SU-DHL-6 (cell line): ENCODE measurements at regions not wholly inside any gene's neighbourhood (a gene's known extent, or its start where the extent isn't known, plus 50 kb on each side); places are given as distances from the start of the nearest gene placed in this dataset.

Experiments
- H2AFZ ChIP-seq: fragments of 200-600 bp; sonication (generic); 2 replicates; pipeline ENCODE4 v1.6.1; 2014; ENCODE audit warnings: low read depth, mild to moderate bottlenecking, moderate library complexity, mixed read lengths, antibody characterized with exemption, low read length; ENCODE audit not compliant: severe bottlenecking
- H3F3A ChIP-seq: fragments of 200-600 bp; shearing (Covaris generic); 2 replicates; pipeline ENCODE4 v1.6.0; 2016; ENCODE audit warnings: antibody characterized with exemption, mild to moderate bottlenecking; ENCODE audit not compliant: insufficient read depth
- H3K27ac ChIP-seq: fragments of 200-600 bp; sonication (generic); 2 replicates; pipeline ENCODE4 v1.5.1; 2016; ENCODE audit warnings: low read depth, mild to moderate bottlenecking, low read length, moderate library complexity, mixed read lengths
- H3K27me3 ChIP-seq: fragments of 200-600 bp; sonication (generic), shearing (Covaris generic); 2 replicates; pipeline ENCODE4 v1.6.0; 2014; ENCODE audit warnings: mild to moderate bottlenecking, low read length
- H3K36me3 ChIP-seq: fragments of 200-600 bp; sonication (generic); 2 replicates; pipeline ENCODE4 v1.6.1; 2014; ENCODE audit warnings: mild to moderate bottlenecking, low read length, mixed read lengths
- H3K4me2 ChIP-seq: fragments of 300-600, 200-600 bp; shearing (Covaris generic), sonication (generic); 2 replicates; pipeline ENCODE4 v1.6.0; 2014; ENCODE audit warnings: low read length, low read depth, mild to moderate bottlenecking; ENCODE audit not compliant: poor library complexity, severe bottlenecking
- H3K4me3 ChIP-seq: fragments of 200-600 bp; sonication (generic); 2 replicates; pipeline ENCODE4 v1.5.1; 2014; ENCODE audit warnings: antibody characterized with exemption, low read length, mild to moderate bottlenecking, mixed read lengths; ENCODE audit not compliant: insufficient read depth, poor library complexity, severe bottlenecking
- H3K79me2 ChIP-seq: fragments of 200-600 bp; sonication (generic); 2 replicates; pipeline ENCODE4 v1.6.1; 2014; ENCODE audit warnings: mild to moderate bottlenecking, low read length, moderate library complexity; ENCODE audit not compliant: insufficient read depth
- H3K9ac ChIP-seq: fragments of 200-600 bp; sonication (generic); 2 replicates; pipeline ENCODE4 v1.7.0; 2014; ENCODE audit warnings: mild to moderate bottlenecking, low read length
- H3K9me2 ChIP-seq: fragments of 200-600 bp; sonication (generic); replicated peaks from 2 replicates; pipeline ENCODE4 v1.6.1; 2014; ENCODE audit warnings: low read length; ENCODE audit not compliant: insufficient read depth
- H3K9me3 ChIP-seq: fragments of 200-600 bp; sonication (generic); 2 replicates; pipeline ENCODE4 v1.6.1; 2014; ENCODE audit warnings: low read length, mixed read lengths; ENCODE audit not compliant: insufficient read depth
- H4K20me1 ChIP-seq: fragments of 200-600 bp; sonication (generic); 2 replicates; pipeline ENCODE4 v1.6.1; 2014; ENCODE audit warnings: low read depth, mild to moderate bottlenecking, antibody characterized with exemption, low read length, moderate library complexity, mixed read lengths
- EZH2phosphoT487 ChIP-seq: fragments of 200-600 bp; sonication (generic), shearing (Covaris generic); conservative IDR thresholded peaks from 2 replicates; pipeline ENCODE4 v1.6.1; 2018; ENCODE audit warnings: mild to moderate bottlenecking, antibody characterized with exemption, low read length, moderate library complexity, mixed read lengths
- TF ChIP-seq, protein P1 (sequence below): fragments of 200-600 bp; sonication (generic); IDR thresholded peaks from one replicate; pipeline ENCODE4 v1.5.1; 2017; ENCODE audit warnings: antibody characterized with exemption, mild to moderate bottlenecking, low read length, moderate library complexity; ENCODE audit not compliant: insufficient read depth, poor library complexity, severe bottlenecking

- no peaks in the 10 kb centered on the region for H3K9me2 ChIP-seq
- no peaks in the 10 kb centered on the region for H3K27me3 ChIP-seq
- no peaks in the 10 kb centered on the region for H4K20me1 ChIP-seq
- H3K9ac ChIP-seq: no peak overlapping the region
- no peaks in the 10 kb centered on the region for H3K9me3 ChIP-seq
- no peak overlapping the region for H3K4me2 ChIP-seq
- no peak overlapping the region for H3K4me3 ChIP-seq
- H3K36me3 ChIP-seq: no peaks in the 10 kb centered on the region
- no peak for TF ChIP-seq EZH2phosphoT487
- TF ChIP-seq, protein P1, sequence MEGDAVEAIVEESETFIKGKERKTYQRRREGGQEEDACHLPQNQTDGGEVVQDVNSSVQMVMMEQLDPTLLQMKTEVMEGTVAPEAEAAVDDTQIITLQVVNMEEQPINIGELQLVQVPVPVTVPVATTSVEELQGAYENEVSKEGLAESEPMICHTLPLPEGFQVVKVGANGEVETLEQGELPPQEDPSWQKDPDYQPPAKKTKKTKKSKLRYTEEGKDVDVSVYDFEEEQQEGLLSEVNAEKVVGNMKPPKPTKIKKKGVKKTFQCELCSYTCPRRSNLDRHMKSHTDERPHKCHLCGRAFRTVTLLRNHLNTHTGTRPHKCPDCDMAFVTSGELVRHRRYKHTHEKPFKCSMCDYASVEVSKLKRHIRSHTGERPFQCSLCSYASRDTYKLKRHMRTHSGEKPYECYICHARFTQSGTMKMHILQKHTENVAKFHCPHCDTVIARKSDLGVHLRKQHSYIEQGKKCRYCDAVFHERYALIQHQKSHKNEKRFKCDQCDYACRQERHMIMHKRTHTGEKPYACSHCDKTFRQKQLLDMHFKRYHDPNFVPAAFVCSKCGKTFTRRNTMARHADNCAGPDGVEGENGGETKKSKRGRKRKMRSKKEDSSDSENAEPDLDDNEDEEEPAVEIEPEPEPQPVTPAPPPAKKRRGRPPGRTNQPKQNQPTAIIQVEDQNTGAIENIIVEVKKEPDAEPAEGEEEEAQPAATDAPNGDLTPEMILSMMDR: no peak
- H3F3A ChIP-seq: no peaks in the 10 kb centered on the region
- no peak overlapping the region for H2AFZ ChIP-seq
- no peak overlapping the region for H3K27ac ChIP-seq
- H3K79me2 ChIP-seq: no peaks in the 10 kb centered on the region
These were observed 72.5 kb downstream of the FOXD2 start for GRCh38 chr1:47510282-47510811.

- TF ChIP-seq, protein P1: no peak
- no peak for TF ChIP-seq EZH2phosphoT487
- Histone ChIP-seq H3K9ac (no peak overlapping the region), H3K9me2 (no peaks in the 10 kb centered on the region), H4K20me1 (no peaks in the 10 kb centered on the region), H3K4me3 (no peak overlapping the region), H3K36me3 (no peaks in the 10 kb centered on the region), H2AFZ (no peak overlapping the region), H3K27me3 (no peaks in the 10 kb centered on the region), H3K4me2 (no peak overlapping the region), H3K9me3 (no peaks in the 10 kb centered on the region), H3K27ac (no peak overlapping the region), H3K79me2 (no peaks in the 10 kb centered on the region), H3F3A (no peaks in the 10 kb centered on the region)
These were observed 74.0 kb downstream of the FOXD2 start for GRCh38 chr1:47511825-47512224.

DNA sequence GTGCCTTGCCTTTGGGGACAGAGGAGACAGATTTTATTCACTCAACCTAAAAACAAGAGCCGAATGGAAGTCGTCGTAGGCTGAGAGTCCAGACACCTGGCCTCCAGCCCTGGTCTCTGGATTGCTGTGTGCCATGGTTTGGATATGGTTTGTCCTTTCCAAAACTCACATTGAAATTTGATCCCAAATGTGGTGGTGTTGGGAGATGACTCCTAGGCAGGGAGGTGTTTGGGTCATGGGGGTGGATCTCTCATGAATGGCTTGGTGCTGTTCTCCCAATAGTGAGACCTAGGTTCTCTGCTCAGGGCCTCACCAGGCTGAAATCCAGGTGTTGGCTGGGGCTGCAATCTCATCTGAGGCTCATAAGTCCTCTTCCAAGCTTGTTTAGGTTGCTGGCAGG is 75.5 kb downstream of the FOXD2 start:
- H3K27ac ChIP-seq: no peak overlapping the region
- H3K36me3 ChIP-seq: no peaks in the 10 kb centered on the region
- no peaks in the 10 kb centered on the region for H3K9me3 ChIP-seq
- no peaks in the 10 kb centered on the region for H3K79me2 ChIP-seq
- H3K9ac ChIP-seq: no peak overlapping the region
- TF ChIP-seq, protein P1: no peak
- no peak for TF ChIP-seq EZH2phosphoT487
- no peaks in the 10 kb centered on the region for H3F3A ChIP-seq
- H4K20me1 ChIP-seq: no peaks in the 10 kb centered on the region
- H3K9me2 ChIP-seq: no peaks in the 10 kb centered on the region
- H2AFZ ChIP-seq: no peak overlapping the region
- H3K4me2 ChIP-seq: no peak overlapping the region
- H3K27me3 ChIP-seq: no peaks in the 10 kb centered on the region
- no peak overlapping the region for H3K4me3 ChIP-seq

GRCh38 chr1:47514229-47514628 is 76.4 kb downstream of the FOXD2 start:
- Histone ChIP-seq H3K27ac (no peak overlapping the region), H3K9me2 (no peaks in the 10 kb centered on the region), H3K36me3 (no peaks in the 10 kb centered on the region), H3K4me3 (no peak overlapping the region), H3K4me2 (no peak overlapping the region), H3K79me2 (no peaks in the 10 kb centered on the region), H3F3A (no peaks in the 10 kb centered on the region), H3K27me3 (no peaks in the 10 kb centered on the region), H3K9me3 (no peaks in the 10 kb centered on the region), H2AFZ (no peak overlapping the region), H4K20me1 (no peaks in the 10 kb centered on the region), H3K9ac (no peak overlapping the region)
- TF ChIP-seq, protein P1: no peak
- TF ChIP-seq EZH2phosphoT487: no peak
